NCI-H1694 treated with DMSO at 0.1 percent for 48 hours (cell line): ENCODE measurements at regions not wholly inside any gene's neighbourhood (a gene's known extent, or its start where the extent isn't known, plus 50 kb on each side); places are given as distances from the start of the nearest gene placed in this dataset.

Experiments
- DNase-seq: peaks from one replicate; lab custom pipeline; 2025; lab: John Stamatoyannopoulos, UW

DNA sequence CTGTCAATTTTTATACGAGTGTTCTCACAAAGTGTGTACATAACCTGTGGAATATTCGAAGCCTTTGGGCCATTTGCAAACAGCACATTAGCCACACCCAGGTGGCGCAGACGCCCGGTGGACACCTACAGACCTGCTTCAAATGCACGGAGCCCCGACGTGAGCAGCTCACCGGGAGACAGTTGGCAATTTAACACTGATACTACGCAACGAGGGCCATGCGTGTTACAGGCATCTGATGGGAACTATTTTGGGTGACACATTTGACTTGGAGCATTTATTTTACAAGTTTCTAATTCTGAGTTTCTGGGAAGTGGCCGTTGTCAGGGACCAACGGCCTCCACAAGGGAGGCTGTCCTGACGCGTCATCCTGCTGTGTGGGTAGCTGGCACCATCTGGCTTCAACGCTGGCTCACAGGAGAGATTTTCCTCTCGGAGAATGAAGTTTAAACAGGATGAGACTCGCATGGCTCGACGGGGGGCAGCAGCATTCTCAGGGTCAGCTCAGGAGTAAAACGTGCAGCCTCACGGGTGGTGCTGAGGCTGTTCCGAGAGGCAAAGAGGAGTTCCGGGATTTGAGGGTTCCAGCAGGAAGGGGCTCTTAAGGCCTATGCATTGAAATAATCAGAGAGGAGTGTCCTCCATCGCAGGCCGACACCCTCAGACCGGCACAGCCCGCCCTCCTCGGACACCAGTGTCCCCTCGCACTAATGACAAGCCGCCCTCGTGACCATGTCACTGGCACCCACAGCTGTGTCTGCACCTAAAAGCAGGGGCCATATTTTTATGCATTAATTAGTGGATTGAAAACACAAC, 207.4 kb downstream of the DLL1 start:
- peak; percentile 45 for DNase-seq

DNA sequence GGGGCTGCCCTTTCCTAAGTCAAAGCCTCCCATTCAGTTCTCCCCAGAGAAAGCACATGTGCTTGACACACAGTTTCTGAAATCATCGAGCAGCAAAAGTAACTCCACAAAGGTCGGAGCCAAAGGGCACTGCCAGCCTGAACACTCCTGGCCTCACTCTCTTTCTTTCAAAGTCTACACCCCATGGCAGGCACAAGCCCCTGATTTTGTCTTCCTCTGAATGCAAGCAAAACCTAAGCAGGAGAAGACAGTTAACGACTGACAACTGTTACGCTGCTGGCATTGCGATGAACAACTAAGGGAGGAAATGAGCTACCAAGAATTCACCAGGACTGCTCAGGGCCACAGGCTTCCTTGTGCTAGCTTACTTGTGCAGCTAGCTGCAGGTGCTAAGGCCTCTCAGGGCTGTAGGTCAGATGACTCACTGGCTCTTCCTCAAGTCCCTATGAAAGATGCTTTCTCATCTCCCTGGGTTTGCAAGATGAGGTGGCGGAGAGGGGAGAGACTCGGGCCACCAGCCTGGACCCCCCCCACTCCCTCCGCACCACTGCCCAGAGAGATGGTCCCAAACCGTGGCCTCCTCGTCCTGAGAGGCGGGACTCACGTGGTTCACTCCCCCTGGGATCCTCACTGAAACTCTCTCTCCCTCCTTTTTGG, 208.2 kb downstream of the DLL1 start:
- DNase-seq, result no peak

DNA sequence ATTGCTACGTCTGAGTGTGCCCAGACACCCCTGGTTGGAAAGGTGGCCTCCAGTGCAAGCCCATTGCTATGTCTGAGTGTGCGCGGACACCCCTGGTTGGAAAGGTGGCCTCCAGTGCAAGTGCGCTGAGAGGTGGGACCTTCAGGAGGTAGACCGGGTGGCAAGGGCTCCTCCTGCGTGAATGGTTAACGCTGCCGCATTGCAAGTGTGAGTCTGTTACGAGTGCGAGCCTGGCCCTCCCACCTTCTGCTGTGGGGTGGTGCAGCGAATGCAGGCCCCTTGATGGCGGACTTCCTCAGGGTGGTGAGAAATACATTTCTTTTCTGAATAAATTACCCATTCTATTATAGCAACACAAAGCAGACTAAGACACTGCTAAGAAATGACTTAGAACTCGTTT, 208.8 kb downstream of the DLL1 start:
- DNase-seq, result no peak

DNA sequence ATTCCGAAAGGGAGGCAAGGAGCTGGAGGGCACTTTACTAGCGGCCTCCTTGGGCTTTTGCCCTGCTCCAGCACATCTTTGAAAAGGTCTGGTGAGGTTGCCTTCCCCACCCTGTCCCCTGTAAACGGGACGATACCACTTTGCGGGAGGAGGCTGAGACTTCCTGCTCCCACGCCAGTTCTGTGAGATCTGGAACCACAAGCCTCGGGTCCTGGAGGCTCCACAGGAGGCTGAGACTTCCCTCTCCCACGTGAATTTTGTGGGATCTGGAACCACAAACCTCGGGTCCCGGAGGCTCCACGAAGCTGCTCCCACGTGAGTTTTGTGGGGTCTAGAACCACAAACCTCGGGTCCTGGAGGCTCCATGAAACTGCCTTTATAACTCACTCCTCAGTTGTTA, 209.3 kb downstream of the DLL1 start:
- no peak for DNase-seq

DNA sequence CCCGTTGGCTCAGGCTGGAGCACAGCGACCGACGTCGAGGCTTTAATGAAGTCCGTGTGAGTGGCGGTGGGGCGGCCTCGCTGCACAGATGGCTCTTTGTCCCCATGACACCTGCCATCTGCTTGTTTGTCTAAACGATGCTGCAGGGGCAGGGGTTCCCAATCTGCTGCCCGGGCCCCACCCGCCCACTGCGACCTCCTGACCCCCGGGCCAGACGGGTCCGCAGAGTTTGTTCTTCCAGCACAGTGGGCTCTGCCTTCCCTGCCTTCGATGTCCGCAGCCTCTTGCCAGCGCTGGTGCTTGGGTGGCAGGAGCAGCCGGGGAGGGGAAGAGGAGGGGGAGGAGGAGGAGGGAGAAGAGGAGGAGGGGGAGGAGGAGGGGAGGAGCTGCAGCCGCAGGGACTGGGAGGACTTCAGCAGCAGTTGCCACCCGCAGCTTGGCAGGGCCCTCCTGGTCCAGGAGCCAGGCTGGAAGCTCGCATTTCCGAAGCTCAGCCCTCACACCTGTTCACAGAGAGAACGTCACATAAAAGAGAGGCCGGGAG, 210.0 kb downstream of the DLL1 start:
- DNase-seq, result peak; percentile 60

DNA sequence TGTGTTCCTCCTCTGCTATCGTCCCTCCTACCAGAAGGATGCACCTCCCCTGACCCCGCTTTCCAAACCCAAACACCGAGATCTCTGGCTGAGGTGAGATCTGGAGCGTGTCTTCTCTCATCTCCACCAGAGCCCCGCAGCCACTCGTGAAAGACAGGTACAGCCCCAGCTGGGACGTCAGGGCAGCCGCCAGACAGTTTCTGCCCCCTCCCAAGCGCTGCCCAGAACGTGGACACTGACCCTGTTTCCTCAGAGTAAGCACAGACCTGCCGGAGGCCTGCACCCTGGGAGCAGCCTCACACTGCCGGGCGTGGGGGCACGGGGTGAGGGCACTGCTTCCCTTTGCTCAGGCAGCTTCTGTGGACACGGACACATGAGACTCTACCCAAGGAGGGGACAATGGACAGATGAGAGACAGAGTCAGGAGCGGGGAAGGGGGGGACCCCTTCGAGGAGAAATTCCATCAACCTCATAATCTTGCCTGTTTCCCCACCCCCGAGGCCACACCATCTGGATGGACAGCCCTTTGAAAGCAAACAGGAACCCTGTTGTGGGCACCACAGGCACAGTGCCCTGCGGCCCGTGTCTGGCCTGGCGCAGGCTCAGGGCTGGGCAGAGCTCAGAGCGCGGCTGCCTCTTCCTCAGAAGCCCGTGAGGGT, 210.6 kb downstream of the DLL1 start:
- DNase-seq, result no peak

DNA sequence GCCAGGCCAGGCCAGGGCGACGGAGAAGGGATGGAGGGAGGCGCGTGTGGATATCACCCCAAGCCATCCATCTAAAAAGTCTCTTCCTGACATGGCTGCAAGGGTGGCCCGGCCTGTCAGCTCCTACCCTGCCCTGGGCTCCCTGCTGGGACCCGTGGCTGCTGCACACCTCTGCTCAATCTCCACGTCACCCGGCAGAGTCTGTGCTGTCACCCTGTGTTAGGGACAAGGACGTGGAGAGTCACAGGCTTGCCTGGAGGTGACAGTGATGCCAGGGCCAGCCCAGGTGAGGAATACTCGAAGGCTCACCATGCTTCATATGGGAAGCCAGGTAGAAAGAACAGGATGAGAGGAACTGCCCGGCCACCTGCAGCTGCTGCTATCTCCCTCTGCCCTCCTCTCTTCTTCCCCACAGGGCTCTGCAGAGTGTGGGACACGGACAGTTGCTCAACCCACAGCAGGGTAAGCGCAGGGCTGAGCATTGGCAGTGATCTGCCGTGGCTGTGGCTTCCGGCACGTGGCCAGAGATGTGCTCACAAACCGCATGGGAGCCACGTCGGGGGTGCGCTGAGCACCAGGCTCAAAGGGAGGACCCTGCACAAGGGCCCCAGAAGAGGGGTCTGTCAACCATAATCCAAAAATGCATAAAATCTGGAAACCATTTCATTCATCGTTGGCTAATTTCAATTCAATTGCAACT, 214.3 kb downstream of the DLL1 start:
- no peak for DNase-seq

DNA sequence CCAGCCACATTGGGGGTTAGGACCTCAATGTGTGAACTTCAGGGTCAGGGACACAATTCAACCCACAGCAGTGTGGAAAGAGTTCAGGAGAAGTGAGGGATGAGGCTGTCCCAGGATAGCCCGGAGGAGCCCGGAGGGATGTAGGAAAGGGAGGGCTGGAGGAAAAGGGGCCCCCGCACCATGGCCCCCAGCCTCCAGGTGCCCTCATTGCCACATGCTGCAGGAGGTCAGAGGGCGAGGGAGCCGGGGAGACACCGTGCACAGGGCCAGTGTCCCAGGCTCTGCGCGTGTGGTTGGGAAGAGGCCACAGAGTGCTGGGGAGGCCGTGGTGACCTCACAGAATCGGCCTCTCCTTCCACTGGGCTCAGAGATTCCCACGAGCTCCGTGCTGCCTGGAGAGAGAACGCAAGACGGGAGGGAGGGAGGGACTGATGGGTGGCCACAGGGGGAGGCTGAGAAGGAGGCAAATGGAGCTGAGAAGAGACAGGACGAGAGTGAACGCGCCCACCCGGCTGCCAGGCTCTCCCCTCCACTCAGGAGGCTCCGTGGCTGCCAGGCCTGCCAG, 215.1 kb downstream of the DLL1 start:
- DNase-seq, result no peak

DNA sequence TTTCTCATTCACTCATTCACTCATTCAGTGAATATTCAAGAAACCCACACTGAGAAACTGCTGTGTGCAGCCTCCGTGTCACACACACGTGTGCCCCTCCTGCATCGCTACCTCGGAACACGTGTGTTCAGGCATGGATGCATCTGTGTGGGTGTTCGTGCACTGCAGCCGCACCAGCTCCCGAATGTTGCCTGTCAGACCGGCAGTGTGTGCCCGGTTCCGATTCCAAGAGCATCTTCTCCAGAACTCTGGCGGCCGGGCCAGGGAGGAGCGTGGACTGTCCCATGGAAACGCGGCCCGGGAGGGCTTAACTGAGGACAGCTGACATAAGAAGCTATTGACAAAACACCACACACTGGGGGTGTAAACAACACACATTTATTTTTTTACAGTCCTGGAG, 216.0 kb downstream of the DLL1 start:
- no peak for DNase-seq

DNA sequence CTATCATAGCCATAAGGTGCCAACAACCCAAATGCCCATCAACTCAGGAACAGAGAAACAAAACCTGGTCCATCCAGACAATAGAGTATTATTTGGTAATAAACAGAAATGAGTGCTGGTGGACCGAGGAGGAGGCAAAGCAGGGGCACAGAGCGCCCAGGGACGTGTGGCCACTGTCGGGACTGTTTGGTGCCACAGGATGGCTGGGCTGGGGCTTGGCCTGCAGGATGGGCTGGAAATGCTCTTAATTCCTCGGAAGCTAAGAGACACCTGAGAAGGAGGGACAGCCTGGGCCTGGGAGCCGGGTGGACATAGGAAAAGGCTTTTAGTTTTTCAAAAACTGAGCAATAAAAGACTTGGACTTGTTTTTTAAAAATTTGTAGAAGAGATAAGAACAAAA, 216.4 kb downstream of the DLL1 start:
- DNase-seq, result no peak

DNA sequence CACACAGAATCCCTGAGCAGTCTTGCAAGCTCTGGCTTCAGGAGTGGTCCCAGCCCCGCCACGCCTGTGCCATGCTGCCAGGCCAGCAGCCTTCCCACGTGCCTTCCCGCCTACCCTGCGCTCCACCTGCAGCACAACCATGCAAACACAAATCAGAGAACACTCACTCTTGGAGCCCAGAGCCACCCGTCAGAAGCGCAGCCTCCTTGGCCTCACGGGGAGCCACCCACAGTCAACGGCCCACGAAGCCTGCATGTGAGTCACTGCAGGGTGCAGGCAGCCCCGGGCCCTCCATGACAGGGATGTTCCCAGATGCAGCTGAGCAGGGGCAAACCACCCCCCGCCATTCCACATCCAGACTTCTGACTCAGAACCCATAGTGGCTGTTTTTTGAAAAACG, 217.0 kb downstream of the DLL1 start:
- DNase-seq, result no peak

DNA sequence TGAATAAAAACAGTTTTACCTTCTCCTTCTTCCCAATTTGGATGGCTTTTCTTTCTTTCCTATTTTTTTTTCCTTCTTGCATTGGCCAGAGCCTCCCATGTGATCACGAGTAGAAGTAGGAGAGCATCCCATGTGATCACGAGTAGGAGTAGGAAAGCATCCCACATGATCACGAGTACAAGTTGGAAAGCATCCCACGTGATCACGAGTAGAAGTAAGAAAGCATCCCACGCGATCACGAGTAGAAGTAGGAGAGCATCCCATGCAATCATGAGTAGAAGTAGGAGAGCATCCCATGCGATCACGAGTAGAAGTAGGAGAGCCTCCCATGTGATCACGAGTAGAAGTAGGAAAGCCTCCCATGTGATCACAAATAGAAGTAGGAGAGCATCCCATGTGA, 218.6 kb downstream of the DLL1 start:
- DNase-seq, result no peak

DNA sequence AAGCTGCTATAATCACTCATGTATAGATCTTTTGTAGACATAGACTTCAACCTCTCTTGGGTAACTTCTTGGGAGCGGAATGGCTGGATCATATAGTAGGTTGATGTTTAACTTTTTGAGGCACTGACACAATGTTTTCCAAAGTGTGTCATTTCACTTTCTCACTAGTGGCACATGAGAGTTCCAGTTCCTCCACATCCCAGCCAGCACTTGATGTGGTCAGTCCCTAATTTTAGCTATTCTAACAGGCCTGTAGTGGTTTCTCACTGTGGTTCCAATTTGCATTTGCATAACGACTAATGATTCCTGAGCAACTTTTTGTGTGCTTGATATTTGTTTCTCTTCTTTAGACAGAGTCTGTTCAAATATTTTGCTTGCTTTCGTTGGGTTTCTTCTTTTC, 221.3 kb downstream of the DLL1 start:
- DNase-seq, result no peak

DNA sequence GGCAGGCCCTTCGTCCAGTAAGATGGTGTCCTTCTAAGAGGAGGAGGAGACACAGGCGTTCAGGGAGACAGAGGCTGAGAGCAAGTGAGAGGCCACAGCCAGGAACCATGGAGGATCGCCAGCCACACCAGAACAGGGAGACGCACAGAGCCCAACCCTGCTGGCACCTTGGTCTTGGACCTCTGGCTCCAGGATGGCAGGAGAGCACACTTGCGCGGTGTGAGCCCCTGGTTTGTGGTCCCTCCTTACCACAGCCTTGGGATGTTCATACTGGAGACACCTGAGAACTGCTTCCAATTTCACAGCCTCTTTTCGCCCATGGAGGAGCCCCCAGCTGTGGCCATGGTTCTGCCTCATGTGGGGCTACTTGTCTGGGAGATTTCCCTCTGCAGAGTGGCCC, 222.4 kb downstream of the DLL1 start:
- no peak for DNase-seq

DNA sequence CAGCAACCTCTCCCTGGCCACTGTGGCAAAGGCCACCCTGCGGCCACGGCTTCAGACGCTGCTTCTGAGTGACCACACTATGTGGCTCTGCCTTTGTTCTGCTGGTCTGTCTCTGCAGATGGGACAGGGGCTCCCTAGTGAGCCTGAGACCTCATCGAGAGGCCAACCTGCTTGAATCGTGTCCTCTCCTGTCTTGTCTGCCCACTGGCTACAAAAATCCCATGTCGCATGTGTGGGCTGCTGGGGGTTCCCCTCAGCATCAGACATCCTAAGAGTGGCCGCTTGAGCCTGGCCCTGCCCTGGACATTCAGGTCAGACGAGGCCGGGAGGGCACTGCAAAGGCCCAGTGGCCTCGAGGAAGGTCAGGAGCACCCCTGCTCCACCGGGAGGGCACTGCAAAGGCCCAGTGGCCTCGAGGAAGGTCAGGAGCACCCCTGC, 222.9 kb downstream of the DLL1 start:
- DNase-seq, result no peak

DNA sequence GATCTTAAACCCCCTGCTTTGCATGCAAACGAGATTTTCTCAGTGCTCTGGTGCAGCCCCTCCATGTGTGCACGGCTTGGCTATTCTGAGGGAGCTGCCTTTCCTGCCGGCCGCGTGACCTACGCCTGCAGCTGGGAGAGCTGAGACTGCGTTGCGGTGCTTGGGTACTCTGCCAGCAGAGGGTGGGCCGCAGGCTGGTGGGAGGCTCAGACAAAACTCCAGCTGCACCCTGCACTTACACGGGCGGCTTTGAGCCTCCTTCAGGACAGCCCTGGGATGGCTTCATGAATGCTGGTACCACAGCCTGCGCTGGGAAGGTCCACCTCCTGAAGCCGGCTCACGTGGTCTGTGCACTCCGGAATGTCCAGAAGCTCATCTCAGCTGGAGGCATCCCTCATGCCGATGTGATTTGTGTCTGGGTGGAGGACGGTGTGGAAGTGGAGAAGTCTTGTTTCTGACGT, 223.7 kb downstream of the DLL1 start:
- no peak for DNase-seq

DNA sequence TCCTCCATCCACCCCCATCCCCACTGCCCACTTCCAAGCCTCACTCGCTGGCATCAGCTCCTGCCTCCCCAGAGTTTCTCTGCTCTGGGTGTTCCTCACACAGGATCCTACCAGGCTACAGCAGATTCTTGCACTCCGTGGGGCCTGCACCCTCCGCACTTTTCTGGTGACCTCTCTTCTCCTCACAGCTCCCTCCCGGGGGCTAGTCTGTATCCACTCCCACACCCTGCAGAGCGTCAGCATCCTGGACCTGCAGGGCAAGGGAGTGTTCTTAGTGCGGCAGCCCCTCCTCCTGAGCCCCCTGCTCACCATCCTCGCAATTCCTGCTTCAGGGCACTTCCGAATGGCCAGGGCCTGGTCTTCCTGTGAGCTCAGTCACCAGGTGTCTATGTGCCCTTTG, 224.2 kb downstream of the DLL1 start:
- DNase-seq, result no peak

DNA sequence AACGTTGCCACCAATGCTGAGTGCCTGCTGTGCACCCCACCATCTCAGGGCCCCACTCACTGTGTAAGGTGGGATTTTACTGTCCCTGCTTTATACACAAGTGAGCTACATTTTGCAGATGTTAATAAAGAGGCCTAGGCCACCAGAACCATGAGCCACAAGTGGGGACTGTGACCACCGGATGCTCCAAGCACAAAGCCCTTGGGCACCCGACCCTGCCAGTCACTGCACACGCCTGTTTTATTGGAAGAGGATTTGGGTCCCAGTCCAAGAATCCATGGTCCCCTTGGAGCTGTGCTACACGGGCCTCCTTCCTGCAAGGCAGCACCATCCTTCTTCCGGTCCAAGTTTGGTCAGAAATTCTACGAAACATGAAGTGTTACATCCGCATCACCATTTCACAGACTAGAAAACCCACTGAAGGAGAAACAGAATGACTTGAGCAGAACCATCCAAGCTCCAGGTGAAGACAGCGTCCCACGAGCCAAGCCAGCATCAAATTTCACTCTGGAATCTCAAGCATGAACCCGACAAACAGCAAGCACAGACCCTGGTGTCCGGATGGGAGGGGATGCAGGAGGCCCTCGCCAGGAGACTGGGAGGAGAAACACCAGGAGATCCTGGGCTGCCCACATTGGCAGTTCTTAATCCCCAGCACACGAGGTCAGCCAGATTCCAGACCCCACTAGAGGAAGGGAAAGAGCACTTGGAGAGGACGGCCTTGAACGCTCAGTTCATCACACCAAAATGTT, 226.9 kb downstream of the DLL1 start:
- no peak for DNase-seq

DNA sequence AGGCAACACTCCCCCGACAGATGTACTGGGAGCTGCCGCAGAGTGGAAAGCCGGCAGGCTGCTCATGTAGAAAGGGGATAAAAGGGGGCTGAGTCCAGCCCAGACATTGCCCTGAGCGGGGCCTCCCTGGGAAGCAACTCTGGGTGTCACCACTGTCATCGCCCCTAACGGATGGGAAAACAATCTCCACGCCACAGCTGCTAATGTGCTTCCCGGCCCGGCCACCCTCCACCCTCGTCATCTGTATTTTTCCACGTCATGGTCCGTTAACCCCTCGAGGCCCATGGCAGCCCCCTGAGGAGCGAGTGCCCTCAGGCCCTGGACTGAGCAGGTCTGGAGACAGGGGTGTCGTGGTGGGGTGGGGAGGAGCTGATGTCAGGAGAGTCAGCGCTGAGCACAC, 227.4 kb downstream of the DLL1 start:
- no peak for DNase-seq

DNA sequence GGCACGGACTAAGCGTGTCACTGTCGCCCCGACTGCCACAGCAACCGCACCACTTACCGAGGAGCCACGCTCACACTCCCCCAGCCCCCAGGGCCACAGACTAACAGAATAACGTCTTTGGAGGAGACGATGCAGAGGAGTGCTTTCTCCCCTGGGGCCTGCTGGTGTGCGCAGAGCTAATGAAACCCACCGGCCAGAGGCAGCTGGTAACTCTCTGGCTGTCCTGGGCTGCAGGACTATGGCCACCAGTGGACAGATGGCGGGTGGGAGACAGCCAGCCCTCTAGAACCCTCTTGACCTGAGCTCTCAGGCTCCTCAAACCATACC, 228.0 kb downstream of the DLL1 start:
- DNase-seq, result no peak

DNA sequence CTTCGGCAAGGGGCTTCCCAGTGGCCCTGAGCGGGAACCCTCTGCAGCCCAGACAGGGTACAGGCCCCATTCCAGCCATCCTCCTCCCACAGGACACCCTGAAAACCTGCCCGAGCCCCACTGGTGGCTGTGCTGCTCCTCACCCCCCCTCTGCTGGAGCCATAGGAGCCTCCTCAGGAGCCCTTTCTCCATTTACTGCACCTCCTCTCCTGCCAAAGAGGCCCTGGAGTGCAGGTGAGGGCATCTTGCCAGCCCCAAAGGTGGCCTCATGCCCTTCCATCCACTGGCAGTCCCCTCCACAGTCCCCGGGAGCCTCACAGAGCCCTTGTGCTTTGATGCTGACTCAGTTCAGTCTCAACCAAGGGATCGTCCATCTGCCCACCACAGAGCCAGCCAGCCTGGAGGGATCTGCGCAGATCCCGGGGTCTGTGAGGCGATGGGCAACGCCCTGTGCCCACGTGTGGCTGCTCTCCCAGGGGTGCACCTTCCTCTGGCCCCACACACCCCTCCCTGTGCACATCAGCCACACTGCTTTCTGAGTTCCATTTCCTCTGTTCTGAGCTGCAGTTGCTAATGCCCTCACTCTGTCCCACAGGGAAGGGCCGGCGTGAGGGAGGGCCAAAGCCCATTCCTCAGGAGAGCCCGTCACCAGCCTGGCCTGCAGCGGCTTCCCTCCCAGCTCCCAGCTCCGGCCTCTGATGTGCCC, 228.5 kb downstream of the DLL1 start:
- DNase-seq, result no peak
